HG02840 (cell line): ENCODE measurements at regions not wholly inside any gene's neighbourhood (a gene's known extent, or its start where the extent isn't known, plus 50 kb on each side); places are given as distances from the start of the nearest gene placed in this dataset.

Experiments used
- ATAC-seq: cut with Tn5 transposase; IDR thresholded peaks from one replicate; pipeline ENCODE4 v1.9.1; 2021; ENCODE audit warnings: mild to moderate bottlenecking, moderate library complexity, moderate number of reproducible peaks; ENCODE audit not compliant: unreplicated experiment, low FRiP score

GRCh38 chr12:126191031-126191891 is 1126.0 kb downstream of the AACS start:
- ATAC-seq = no peak

GRCh38 chr12:126191949-126192348 is 1126.7 kb downstream of the AACS start:
- no peak for ATAC-seq

GRCh38 chr12:126193190-126193589 is 1128.0 kb downstream of the AACS start:
- ATAC-seq = no peak

DNA sequence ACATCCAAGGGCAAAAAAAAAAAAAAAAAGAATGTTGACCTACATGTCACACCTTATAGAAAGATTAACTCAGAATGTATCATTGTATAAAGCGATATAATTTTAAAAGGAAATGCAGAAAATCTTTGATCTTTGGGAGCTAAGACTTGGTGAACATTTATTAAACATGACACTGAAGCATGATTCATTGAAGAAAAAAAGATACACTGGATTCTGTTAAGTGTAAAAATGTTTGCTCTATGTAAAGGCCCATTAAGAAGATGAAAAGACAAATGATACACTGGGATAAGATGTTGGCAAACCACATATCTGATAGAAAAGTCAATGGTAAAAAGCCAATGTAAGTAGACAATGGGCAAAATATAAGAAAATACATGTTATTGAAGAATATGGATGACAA is 1131.0 kb downstream of the AACS start:
- no peak for ATAC-seq

- ATAC-seq = no peak
These were observed 1133.3 kb downstream of the AACS start for GRCh38 chr12:126198516-126198915.

GRCh38 chr12:126198966-126199692 is 1133.9 kb downstream of the AACS start:
- ATAC-seq = no peak

- ATAC-seq = no peak
These were observed 1136.8 kb downstream of the AACS start for GRCh38 chr12:126201981-126202537.

DNA sequence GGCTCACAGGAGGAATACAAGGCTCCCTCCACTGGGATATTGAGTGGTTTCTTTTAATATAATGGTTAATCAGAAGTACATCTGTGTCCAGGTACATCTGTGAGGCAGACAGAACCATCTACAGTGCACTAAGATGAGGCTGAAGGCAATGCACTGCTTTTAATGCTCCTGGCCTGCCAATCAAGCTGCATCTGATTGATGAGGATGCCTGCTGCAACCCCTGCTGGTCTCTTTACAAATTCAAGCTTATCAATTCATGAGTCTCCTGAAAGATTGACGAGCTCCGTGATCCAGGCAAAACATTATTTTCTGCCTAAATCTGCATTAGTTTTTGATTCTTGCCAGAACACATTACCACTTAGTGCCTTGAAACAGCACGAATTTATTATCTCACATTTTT is 1139.1 kb downstream of the AACS start:
- ATAC-seq = no peak

DNA sequence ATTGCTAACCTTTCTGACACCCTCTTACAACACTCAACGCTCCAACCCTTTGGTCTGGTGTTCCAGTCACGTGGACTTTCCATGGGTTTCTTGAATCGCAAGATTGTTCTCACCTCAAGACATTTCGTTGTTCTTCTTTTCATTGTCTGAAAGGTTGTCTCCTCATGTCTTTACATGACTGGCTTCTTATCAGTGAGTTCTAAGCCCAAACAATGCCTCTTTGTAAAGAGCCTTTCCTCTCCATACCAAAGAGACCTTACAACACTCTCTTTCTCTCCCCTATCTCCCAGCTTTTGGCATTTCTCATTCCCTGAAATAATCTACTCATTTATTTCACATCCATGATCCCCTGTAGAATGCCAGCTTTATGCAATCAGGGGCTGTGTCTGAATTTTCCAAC is 1144.8 kb downstream of the AACS start:
- ATAC-seq = no peak

- no peak for ATAC-seq
These were observed 1145.2 kb downstream of the AACS start for GRCh38 chr12:126210448-126210847.

- no peak for ATAC-seq
These were observed 1147.6 kb downstream of the AACS start for GRCh38 chr12:126212824-126213223.

DNA sequence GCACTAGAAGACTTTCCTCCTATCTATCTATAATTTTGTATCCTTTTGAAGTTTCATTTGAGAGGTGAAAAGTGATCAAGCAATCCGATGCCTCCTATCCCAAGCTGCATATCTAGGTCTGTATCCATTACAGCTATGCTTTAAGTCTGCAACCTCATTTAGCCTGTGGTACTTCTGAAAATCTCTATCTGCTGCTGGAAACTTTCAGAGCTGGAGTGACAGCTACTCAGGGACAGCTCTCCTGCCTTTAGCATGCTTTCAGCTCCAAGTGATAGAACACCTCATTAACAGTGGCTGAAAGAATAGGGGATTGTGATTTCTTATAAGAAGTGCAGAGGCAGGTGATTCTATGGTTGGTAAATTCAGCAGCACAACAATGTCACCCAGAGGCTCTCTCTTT is 1153.5 kb downstream of the AACS start:
- ATAC-seq = no peak

DNA sequence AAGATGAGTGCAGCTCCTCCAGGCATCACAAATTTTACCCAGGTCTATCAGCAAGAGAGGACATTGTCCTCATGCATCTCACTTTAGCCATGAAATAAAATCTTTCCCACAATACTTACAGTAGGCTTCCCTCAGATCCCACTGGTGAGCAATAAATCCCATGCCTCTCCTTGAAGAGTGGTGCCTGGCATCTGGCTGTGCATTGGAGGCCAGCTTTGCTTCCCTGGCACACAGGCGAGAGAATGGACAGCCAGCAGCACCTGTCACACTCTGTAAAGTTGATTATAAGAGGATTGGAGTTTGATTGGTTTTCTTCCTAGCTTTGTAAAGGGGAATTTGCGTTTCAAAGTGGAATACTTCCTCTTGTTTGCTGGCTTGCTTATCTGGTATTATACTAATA is 1153.9 kb downstream of the AACS start:
- ATAC-seq = no peak

- ATAC-seq = no peak
These were observed 1154.5 kb downstream of the AACS start for GRCh38 chr12:126219654-126220279.

GRCh38 chr12:126224032-126224431 is 1158.8 kb downstream of the AACS start:
- ATAC-seq = no peak

DNA sequence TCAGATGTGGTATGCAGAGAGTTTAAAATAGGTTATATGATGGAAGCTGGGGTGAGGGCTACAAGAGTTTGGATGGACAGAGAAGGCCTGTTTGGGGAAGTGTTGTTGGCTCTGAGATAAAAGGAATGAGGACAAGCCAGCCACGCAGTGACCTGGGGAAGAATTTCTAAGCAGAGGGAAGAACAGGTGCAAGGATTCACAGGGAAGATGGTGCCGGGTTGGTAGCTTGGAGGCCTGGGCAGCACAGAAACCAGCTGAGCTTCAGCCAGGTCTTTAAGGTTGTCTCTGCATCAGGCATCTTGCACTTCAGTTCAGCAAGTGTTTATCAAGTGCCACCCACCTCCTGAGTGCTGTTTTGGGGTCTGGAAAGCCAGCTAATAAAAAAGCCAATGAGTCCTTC is 1163.7 kb downstream of the AACS start:
- no peak for ATAC-seq

- no peak for ATAC-seq
These were observed 1167.5 kb downstream of the AACS start for GRCh38 chr12:126232711-126233110.

DNA sequence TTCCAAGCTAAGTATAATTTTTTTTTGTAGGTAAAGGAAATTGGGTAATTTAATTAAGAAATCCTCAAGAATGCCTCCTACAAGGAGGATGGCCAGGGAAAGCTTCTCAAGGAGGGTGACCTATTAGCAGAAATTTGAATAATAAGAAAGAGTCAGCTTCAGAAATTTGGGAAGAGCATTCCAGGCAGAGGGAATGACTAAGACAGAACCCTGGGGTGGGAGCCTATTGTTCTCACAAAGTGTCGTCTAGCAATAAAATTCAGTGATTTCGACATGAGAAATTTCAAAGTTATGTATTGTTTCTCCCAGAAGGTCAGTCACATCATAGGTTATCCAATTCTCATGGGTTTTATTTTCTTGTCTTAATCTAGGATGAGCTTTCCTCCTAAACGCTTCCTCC is 1168.4 kb downstream of the AACS start:
- ATAC-seq = no peak

DNA sequence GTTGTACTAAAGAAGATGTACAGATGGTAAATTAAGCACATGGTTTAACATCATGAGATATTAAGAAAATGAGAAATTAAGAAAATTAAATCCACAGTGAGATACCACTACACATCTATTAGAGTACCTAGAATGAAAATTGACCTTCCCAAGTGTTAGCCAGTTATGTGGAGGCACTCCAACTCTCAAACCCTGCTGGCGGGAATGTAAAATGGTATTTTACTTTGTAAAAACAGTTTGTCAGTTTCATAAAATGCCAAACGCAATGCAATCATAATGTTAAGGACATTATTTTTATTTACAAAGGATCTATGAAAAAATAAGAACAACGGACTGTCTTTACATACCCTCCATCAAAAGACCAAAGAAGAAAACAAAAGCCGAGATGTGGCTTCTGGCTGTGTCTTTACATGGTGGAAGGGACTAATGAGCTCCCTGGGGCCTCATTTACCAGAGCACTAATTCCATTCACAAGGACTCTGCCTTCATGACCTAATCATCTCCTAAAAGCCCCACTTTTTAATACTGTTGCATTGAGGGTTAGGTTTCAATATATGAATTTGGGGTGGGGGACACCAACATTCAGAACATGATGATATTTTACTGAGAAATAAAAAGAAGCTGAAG is 1178.7 kb downstream of the AACS start:
- ATAC-seq = no peak

DNA sequence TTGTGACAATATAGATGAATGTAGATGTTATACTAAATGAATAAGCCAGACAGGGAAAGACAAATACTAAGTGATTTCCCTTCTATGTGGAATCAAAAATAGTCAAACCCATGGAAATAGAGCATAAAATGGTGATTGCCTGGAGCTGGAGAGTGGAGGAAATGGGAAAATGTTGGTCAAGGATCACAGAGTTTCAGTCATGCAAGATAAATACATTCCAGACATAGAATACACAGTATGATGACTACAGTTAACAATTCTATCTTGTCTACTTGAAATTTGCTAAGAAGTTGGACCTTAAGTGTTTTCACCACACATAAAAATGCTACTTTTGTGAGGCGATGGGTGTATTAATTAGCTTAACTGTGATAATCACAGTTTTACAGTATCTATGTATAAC is 1182.7 kb downstream of the AACS start:
- no peak for ATAC-seq
